GM21390 (cell line): ENCODE measurements at regions not wholly inside any gene's neighbourhood (a gene's known extent, or its start where the extent isn't known, plus 50 kb on each side); places are given as distances from the start of the nearest gene placed in this dataset.
A peak's percentile ranks its signal among the peaks of the same experiment; 100 is the strongest.

ENCODE experiments used
- ATAC-seq: cut with Tn5 transposase; IDR thresholded peaks from one replicate; pipeline ENCODE4 v1.9.1; 2021; ENCODE audit not compliant: unreplicated experiment

GRCh38 chr3:34361921-34362320, 563.5 kb downstream of the PDCD6IP start:
- ATAC-seq = peak; percentile 97

GRCh38 chr3:34362910-34363309, 564.5 kb downstream of the PDCD6IP start:
- no peak for ATAC-seq

GRCh38 chr3:34363881-34364280, 565.5 kb downstream of the PDCD6IP start:
- ATAC-seq = no peak

GRCh38 chr3:34364335-34364734, 565.9 kb downstream of the PDCD6IP start:
- ATAC-seq = no peak

GRCh38 chr3:34365231-34365630, 566.8 kb downstream of the PDCD6IP start:
- ATAC-seq = no peak

GRCh38 chr3:34365771-34366170, 567.3 kb downstream of the PDCD6IP start:
- ATAC-seq = no peak

- ATAC-seq = no peak
Measured at GRCh38 chr3:34367521-34367920, 569.1 kb downstream of the PDCD6IP start.

- no peak for ATAC-seq
Measured at GRCh38 chr3:34374521-34374920, 576.1 kb downstream of the PDCD6IP start.

- ATAC-seq = no peak
Measured at GRCh38 chr3:34376691-34377090, 578.3 kb downstream of the PDCD6IP start.

GRCh38 chr3:34377961-34378360, 579.5 kb downstream of the PDCD6IP start:
- ATAC-seq = no peak

GRCh38 chr3:34381243-34381642, 582.8 kb downstream of the PDCD6IP start:
- no peak for ATAC-seq

GRCh38 chr3:34382859-34383258, 584.4 kb downstream of the PDCD6IP start:
- ATAC-seq = no peak

- ATAC-seq = no peak
Measured at GRCh38 chr3:34386309-34386708, 587.9 kb downstream of the PDCD6IP start.

GRCh38 chr3:34387826-34388564, 589.6 kb downstream of the PDCD6IP start:
- ATAC-seq = no peak

GRCh38 chr3:34388830-34389229, 590.4 kb downstream of the PDCD6IP start:
- ATAC-seq = no peak

GRCh38 chr3:34394978-34395748, 596.7 kb downstream of the PDCD6IP start:
- ATAC-seq = no peak

- no peak for ATAC-seq
Measured at GRCh38 chr3:34396288-34396687, 597.9 kb downstream of the PDCD6IP start.

- no peak for ATAC-seq
Measured at GRCh38 chr3:34396956-34397355, 598.5 kb downstream of the PDCD6IP start.

- ATAC-seq = no peak
Measured at GRCh38 chr3:34399401-34399800, 601.0 kb downstream of the PDCD6IP start.

- ATAC-seq = no peak
Measured at GRCh38 chr3:34405159-34405558, 606.7 kb downstream of the PDCD6IP start.

GRCh38 chr3:34407281-34407680, 608.9 kb downstream of the PDCD6IP start:
- ATAC-seq = no peak

GRCh38 chr3:34408088-34408487, 609.7 kb downstream of the PDCD6IP start:
- peak; percentile 61 for ATAC-seq
